ENCODE measurements at regions not wholly inside any gene's neighbourhood (a gene's known extent, or its start where the extent isn't known, plus 50 kb on each side); places are given as distances from the start of the nearest gene placed in this dataset.

DNA sequence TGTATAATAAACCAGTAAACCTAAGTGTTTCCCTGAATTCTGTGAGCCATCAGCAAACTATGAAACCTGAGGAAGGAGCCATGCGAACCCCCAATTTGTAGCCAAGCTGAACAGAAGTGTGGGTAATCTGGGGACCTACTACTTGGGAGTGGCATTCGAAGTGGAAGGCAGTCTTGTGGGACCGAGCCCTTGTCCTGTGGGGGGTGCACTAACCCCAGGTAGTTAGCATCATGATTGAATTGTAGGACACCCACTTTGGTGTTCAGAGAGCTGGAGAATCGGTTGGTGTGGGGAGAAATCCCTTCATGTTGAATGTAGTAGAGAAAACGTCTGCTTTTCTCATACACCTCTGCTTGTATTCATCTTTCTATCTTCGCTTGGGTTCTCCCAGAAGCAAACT, 79.7 kb upstream of the CPHXL start:
- DNase-seq (ENCODE audit: low read depth): no peak
- in situ Hi-C loops (cut with HindIII; ENCODE audit: low sequenced_read_pairs): loop anchor here (25.0 kb wide), 1 partner anchor 1356 kb away; no protein-coding TSS in a partner anchor
- no peak overlapping the region for H3K4me3 ChIP-seq (ENCODE audit: low read depth, low read length)
- TF ChIP-seq, protein P1, sequence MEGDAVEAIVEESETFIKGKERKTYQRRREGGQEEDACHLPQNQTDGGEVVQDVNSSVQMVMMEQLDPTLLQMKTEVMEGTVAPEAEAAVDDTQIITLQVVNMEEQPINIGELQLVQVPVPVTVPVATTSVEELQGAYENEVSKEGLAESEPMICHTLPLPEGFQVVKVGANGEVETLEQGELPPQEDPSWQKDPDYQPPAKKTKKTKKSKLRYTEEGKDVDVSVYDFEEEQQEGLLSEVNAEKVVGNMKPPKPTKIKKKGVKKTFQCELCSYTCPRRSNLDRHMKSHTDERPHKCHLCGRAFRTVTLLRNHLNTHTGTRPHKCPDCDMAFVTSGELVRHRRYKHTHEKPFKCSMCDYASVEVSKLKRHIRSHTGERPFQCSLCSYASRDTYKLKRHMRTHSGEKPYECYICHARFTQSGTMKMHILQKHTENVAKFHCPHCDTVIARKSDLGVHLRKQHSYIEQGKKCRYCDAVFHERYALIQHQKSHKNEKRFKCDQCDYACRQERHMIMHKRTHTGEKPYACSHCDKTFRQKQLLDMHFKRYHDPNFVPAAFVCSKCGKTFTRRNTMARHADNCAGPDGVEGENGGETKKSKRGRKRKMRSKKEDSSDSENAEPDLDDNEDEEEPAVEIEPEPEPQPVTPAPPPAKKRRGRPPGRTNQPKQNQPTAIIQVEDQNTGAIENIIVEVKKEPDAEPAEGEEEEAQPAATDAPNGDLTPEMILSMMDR (IDR thresholded peaks at IDR 0.05; ENCODE audit: low read depth, low read length, missing control alignments): no peak

DNA sequence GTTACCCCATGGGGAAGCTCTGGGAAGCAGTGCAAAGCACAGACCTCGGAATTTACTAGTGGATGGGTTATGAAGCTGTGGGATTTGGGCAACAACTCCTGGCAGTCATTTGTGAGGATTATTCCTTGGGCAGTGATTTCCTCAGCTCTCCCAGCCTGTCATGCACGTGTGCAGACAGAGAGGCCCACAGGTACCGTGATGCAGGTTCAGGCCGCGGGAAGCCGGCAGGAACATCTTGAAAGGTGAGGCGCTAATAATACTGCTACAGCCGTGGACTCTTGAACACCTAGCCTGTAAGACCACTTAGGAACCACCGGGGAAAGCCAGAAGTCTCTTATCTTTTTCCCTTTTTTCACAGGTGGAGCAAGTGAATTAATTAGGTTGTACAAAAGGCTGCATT, 80.2 kb upstream of the CPHXL start:
- in situ Hi-C loops (cut with HindIII; ENCODE audit: low sequenced_read_pairs): loop anchor here (25.0 kb wide), 1 partner anchor 1356 kb away; no protein-coding TSS in a partner anchor
- no peak overlapping the region for H3K4me3 ChIP-seq (ENCODE audit: low read depth, low read length)
- DNase-seq (ENCODE audit: low read depth): no peak
- TF ChIP-seq, protein P1 (IDR thresholded peaks at IDR 0.05; ENCODE audit: low read depth, low read length, missing control alignments): no peak

DNA sequence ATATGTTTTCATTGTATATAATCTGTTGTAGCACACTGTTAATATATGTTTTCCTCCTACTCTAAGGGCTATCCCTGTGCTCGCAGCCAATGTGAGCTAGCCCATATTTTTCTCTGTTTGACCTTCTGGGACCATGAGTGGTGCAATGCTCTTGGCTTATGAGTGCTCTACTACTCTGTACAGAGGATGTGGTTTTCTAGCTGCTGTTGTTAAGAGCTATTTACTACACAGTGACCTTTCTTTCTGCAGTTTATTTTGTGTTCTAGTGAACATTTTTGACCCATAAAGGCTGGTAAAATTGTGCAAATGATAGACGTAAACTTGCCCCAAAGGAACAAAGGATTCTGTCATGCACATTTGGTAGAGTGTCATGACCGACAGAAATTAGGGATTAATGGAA, 84.1 kb upstream of the CPHXL start:
- H3K4me3 ChIP-seq (ENCODE audit: low read depth, low read length): no peak overlapping the region
- TF ChIP-seq, protein P1 (IDR thresholded peaks at IDR 0.05; ENCODE audit: low read depth, low read length, missing control alignments): no peak
- DNase-seq (ENCODE audit: low read depth): no peak
- in situ Hi-C loops (cut with HindIII; ENCODE audit: low sequenced_read_pairs): loop anchor here (25.0 kb wide), 1 partner anchor 1352 kb away; no protein-coding TSS in a partner anchor

DNA sequence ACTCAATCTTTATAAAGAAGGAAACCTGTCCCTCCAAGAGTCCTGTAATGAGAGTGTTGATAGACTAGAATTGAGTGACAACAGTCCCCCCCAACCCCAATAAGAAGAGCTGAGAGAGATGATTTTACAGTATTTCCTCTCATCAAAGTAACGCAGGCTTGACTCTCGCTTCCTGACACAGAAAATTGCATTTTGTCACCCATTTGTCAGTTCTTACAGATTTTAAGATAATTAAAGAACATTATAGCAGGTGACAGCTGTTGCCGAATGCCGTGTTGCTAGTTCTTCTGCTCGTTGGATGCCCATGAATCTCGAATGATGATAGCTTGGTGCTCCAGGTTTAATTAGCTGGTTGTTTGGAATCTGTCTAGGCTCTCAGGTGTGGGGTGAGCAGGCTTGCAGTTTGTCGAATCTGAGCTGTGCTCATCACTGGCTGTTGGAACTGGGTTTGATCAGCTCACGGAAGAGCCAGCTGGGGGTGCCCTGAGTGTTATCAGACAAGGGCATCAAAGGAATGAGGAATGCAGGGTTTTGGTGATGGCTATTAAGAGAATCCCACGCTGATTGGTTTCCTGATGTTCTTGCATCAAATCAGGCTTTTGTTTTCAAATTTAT, 84.8 kb upstream of the CPHXL start:
- DNase-seq (ENCODE audit: low read depth): no peak
- in situ Hi-C loops (cut with HindIII; ENCODE audit: low sequenced_read_pairs): loop anchor here (25.0 kb wide), 1 partner anchor 1351 kb away; no protein-coding TSS in a partner anchor
- TF ChIP-seq, protein P1 (IDR thresholded peaks at IDR 0.05; ENCODE audit: low read depth, low read length, missing control alignments): no peak
- H3K4me3 ChIP-seq (ENCODE audit: low read depth, low read length): no peak overlapping the region

DNA sequence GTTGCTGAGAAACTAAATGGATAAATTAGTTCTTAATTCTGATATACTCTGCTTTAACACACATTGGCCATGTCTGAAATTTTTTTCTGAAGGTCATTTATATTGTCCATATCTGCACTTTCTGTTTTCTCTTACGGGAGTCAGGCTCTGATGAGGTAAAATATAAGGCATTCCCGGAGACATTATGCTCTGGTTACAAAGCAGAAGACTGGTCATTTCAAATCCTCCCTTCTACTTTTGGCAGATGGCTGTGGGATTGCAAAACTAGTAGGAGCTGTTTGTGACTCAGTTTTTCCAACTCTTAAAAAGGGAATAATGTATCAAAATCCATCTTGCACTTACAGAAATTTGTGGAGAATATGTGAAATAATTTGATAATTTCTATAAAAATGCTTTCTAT, 92.2 kb upstream of the CPHXL start:
- TF ChIP-seq, protein P1 (IDR thresholded peaks at IDR 0.05; ENCODE audit: low read depth, low read length, missing control alignments): no peak
- no peak for DNase-seq (ENCODE audit: low read depth)
- in situ Hi-C loops (cut with HindIII; ENCODE audit: low sequenced_read_pairs): loop anchor here (25.0 kb wide), 1 partner anchor 1344 kb away; no protein-coding TSS in a partner anchor
- no peak overlapping the region for H3K4me3 ChIP-seq (ENCODE audit: low read depth, low read length)

DNA sequence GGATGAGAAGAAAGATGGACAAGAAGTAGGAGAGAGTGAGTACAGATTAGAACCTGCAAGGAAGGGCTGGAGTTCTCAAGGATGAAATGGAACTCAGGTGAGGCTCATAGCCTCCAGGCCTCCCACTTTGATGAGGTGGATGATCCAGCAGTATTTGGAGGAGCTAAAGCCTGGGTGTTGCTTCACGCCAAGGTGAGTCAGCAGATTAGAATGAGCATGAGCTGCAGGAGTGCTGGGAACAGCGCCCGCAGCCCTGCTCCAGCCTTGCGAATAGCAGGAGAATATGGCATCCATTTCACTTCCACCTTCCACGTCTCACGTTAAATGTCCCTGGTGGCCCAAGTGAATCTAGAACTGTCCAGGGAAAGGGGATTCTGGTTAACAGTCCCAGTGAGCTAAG, 94.4 kb upstream of the CPHXL start:
- TF ChIP-seq, protein P1 (IDR thresholded peaks at IDR 0.05; ENCODE audit: low read depth, low read length, missing control alignments): no peak
- H3K4me3 ChIP-seq (ENCODE audit: low read depth, low read length): no peak overlapping the region
- in situ Hi-C loops (cut with HindIII; ENCODE audit: low sequenced_read_pairs): loop anchor here (25.0 kb wide), 1 partner anchor 1342 kb away; no protein-coding TSS in a partner anchor
- DNase-seq (ENCODE audit: low read depth): no peak
